Stimulated activated CD4-positive, alpha-beta T cell treated with anti-CD3 and anti-CD28 coated beads, Interleukin-2, amount 100 ng/mL, for 4 hours (primary cell): ENCODE measurements at regions not wholly inside any gene's neighbourhood (a gene's known extent, or its start where the extent isn't known, plus 50 kb on each side); places are given as distances from the start of the nearest gene placed in this dataset.
"Not testable (repeated sequence)": the region's sequence is repeated elsewhere in the genome, so short reads cannot be mapped to it uniquely, and the experiment has no call there.

Experiments used
- DNase-seq: peaks from one replicate; pipeline ENCODE4 v3.0.0-alpha.2; 2020; ENCODE audit warnings: low read depth

DNA sequence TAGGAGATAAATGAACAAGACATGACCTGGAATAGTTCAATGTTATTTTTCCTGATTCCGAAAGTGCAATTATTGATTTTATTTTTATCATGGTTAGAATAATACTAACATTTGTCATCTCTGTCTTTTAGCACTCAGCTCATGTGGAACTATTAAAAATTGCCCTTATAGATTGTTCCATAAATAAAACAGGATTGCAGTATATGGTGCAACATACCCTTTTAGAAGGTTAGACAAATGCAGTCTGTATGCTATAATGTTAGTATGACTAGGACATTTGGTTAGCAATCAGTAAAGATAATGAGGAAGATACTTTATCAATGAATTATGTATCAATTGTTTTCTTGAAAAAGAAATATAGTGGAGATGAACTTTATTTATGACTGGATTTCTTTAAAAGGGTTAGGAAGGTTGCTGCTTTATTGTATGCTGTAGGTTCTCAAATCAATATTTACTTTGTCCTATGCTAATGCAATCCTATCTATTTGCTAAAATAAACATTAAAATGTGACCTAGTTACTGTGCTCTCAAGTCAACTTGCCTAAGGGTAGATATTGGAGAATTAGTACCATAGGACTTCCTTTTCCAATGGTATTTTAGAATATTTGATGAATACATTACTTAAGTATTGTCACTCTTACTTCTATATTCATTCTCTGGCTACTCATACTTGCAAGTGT, 348.9 kb upstream of the ISL1 start:
- DNase-seq: no peak

DNA sequence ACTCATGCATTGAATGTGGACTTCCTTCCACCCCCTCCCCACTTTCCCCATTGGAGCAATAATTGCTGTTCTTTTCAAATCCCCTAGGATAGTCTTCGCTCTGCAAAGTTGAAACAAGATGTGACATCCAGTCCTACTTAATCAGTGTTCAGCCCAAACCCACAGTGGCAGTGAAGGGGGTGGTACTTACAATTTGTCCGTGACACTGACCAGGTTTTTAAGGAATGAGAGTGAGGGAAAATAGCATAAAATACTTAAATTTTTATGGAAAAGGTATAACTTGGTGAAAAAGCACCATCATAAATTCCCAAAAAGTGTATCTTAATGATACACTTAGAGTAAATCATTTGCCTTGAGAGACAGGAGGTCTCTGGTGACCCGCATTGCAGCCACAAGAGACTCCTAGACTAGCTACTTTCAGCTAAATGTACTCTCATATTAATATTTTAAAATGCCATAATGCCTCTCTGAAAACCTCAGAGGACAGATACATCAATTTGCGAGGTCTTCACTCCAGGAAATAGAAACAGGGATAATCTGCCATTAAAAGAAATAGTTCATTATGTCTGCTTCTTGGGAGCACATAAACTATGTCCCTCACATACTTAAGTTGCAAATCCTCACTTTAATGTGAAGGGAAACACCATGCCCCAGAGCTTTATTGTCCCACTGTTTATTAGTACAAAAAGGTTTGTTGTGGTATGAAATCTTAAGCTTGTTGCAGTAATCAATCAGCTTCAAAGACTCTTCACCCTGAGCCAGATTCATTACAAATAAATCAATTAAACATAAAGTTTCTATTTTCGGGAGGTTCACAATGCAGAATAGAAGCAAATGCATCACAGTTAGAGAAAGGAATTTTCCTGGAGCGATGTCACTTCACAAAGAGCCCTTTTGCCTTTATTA, 343.6 kb upstream of the ISL1 start:
- no peak for DNase-seq

DNA sequence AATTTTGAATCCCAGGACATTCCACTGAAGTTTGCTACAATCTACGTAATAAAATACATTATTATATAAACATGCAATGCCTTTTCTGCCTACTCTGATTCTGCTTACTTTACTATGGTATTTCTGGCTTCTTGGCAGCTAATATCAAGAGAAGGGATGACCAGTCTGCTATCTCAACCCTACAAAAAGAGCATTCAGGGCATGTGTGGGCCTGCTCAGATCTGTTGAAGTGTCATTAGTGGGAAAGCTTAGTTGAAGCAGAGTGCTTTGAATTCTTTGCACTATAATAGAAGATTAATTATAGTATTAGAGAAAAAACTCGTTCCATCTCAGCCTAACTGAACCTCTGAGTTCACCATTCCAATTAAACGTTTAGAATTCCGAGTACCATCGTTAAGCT, 339.5 kb upstream of the ISL1 start:
- no peak for DNase-seq

DNA sequence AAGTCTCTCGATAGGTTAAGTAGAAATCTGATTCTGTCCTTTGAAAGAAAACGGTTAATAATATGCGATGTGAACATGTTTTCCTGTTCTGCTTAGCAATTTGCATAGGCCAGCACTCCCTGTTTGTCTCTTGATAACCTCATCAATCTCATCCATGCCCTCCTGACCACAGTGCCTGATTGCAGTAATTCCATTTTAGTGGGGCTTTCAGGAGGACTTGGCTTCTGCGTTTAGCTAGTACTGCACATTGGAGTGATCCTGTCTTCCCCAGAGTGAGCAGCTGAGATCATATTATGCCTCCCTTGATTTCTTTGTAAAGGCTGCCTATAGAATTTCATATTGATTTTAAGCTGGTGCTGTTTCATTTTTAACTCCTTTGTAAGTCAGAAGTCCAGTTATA, 335.9 kb upstream of the ISL1 start:
- no peak for DNase-seq

DNA sequence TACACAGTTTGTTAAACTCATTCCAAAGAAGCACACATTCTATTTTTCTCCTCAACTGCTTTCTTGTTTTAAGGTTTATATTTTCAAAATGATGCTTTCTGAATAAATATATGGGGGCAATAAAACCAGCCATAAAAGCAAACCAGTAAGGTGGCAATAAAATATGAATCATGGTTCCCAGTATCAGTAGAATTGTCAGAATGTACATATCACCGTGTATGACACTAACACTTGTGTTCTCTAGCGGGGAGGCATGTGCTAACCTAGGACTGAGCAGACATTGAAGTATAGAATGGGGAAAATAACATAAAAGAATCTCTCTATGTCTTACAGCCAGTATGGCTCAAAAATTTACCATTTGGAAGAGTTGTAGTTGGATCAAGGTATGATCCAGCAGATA, 329.9 kb upstream of the ISL1 start:
- no peak for DNase-seq

DNA sequence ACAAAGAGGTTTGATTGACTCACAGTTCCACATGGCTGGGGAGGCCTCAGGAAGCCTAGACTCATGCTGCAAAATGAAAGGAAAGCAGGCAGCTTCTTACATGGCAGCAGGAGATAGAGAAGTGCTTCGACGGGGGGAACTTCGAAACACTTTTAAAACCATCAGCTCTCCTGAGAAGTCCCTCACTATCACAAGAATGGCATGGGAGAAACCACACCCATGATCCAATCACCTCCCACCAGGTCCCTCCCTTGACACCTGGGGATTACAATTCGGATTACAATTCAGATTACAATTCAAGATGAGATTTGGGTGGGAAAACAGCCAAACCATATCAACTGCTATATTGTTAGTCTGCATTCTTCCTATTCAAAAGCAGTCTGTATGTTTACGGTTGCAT, 322.3 kb upstream of the ISL1 start:
- no peak for DNase-seq

DNA sequence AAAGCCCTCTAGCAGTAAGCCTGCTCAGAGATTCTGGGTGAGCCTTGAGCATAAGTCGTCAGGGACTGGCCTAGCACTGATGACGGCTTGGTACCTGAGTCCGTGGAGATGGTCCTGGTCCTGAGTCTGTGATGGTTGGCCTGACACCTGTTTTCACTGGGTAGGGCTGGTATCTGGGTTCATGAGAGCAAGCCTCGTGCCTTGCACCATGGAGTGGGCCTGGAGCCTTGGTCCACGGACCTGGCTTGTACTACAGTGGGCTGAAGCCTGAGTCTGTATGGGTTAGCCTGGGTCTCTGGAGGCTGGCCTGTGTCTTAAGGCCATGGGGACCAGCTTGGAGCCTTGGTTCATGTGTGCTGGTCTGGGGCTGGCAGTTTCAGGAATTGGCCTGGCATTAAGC, 310.3 kb upstream of the ISL1 start:
- DNase-seq: no peak

DNA sequence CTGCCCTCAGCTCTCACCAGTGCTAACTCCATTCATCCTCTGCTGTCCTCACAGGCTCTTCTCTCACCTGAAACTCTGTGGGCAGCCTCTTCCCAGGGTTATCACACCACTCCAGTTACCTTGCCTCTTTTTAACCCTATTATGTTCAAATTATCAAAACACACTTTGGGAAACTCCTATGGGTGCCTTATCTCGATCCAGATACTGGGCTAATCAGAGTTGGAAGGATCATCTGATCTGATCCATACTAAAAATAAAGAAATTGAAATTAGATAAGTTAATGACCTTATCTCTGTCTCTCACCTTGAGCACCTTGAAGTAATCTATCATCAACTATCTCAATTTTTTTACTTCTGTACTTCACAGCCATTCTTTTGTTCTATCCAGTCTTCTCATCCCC, 300.5 kb upstream of the ISL1 start:
- no peak for DNase-seq

DNA sequence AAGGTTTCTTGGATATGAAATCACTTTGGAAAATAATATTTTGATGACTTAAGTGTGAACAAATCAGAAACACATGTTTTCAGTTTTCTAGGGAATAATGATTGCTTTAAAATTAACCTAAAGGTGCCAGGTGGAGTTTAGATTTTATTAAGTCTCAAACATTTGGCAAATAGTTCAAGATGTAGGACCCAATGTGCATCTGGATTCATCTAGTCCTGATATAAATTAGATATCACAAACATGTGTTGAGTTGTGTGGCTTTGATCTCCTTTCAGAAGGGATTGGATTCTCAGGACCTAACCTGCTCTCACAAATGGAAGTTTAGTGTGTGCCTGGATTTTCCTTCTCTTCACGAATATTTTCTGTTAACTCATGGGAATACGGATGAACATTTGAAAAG, 291.4 kb upstream of the ISL1 start:
- no peak for DNase-seq

DNA sequence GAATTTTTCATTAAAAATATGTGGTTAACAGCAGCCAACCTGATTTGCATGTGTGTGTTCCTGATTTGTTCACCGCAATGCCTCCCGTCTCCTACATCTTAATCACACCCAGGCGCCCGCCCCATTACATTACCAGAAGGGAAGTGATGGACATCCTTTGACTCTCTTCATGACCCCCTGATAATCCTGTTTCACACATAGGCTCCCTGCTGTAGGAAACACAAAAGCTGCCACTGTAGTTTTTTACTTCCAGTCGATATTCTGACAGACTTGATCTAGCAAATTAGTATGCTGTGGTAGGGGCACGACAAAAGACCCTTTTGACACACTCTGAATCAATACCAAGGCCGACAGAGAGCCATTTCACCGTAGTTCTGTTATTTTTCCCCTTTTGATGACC, 287.8 kb upstream of the ISL1 start:
- DNase-seq: no peak

DNA sequence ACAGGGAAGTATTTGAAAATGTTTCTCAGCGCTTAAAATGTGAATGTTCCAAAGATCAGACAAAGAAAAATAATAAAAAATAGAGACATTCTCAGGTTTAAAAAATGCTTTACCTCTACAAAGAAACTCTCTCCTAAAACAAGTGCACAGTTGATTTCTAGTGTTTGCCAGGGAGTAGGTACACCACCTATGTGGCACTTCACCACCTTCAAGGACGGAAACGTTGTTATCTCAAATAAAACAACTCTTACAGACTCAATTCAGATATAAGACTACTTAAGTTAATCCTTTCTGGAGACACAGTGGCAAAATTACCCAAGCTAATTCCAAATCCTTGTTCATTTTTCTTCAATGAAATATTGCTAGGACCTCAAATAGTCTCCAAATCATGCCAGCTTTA, 286.4 kb upstream of the ISL1 start:
- DNase-seq: no peak

DNA sequence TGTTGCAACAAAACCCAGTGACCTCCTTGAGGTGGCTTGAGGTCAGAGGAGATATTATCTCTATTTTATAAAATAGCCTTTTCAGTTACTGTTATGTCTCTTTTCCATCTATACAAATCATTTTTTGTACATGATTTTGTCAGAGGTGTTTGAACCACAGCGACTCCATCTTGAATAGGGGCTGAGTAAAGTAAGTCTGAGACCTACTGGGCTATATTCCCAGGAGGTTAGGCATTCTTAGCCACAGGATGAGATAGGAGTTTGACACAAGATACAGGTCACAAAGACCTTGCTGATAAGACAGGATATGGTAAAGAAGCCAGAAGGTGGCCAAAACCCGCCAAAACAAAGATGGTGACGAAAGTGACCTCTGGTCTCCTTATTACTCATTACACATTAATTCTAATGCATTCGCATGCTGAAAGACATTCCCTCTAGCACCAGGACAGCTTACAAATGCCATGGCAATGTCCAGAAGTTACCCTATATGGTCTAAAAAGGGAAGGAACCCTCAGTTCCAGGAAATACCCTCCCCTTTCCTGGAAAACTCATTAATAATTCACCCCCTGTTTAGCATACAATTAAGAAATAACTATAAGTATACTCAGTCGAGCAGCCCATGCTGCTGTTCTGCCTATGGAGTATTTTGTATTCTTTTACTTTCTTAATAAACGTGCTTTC, 283.9 kb upstream of the ISL1 start:
- no peak for DNase-seq

DNA sequence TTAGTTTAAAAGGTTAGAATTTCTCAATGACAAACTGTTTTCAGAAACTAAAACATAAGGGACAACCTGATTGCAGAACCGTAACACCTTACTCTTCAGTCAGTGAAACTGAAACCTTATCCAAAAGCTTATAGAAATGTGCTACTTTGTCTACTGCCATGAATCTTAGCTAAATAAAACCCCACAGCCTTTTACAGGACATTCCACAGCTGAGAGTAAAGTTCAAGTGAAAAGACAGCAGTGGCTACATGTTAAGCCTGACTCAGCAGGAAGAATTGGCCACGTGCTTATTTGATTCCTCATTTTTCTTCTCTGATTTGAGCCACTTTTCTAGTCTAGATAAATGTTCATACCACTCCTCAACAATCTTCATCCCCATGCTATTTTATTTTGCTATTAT, 278.7 kb upstream of the ISL1 start:
- no peak for DNase-seq

DNA sequence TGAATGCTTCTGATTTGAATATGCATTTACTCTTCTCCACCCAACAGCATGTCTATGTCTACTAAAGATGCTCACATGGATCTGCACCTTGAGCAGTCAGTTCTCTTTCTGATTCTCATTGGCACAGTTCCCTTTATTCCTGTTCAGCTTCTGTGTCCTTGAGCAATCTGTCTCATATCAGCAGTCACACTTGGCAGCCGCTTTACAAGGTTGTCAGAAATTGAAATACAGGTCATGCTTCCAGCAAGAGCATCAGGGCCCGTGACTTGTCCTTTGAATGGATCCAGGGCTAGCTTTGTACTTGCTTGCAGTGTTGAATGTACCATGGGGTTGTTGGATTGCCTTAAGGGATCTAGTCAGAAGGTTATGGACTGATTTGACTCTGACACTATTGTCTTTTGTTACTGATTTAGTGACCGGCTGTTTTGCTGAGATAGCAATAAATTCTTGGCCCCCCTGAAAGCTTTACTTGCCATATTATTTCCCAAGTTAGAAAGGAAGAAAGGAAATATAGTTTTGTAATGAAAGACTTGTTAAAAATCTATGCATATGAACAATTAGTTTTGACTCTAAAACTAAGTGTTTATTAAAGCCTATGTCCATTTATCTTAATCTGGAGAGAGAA, 273.4 kb upstream of the ISL1 start:
- DNase-seq: no peak

DNA sequence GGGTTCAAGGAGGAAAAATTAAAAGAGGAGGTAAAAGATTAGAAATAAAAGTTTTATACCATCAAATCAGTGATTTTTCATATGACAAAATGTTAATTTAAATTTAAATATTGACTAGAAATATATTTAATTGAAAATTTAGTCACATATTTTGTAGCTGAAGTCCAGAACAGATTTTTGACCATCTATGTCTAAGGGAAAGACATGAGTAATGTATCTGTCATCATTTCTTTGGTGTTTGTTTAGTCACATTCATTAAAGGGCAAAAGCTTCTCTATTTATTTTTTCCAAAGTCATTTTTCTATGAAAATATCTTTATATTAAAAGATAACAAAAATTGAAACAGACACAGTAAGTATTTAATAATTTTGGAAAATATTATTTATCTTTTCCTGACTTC, 252.0 kb upstream of the ISL1 start:
- no peak for DNase-seq

DNA sequence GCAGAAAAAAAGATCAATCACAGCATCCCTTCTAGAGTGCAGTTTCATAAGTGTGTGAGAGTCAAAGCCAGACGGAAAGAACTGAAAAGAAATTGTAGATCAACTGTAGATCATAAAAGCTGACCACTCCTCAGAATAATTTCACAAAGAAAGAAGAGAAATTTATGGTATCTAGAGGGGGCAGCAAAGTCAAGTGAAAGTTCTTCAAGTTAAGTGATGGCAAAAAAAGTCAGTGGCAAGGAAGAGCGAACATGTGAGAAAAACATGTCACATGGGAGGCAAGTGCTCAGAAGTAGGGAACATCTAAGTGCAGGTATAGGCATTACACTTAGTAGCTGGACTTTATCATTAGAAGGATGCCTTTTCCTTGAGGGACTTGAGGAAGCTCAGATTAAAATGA, 245.1 kb upstream of the ISL1 start:
- DNase-seq: no peak

DNA sequence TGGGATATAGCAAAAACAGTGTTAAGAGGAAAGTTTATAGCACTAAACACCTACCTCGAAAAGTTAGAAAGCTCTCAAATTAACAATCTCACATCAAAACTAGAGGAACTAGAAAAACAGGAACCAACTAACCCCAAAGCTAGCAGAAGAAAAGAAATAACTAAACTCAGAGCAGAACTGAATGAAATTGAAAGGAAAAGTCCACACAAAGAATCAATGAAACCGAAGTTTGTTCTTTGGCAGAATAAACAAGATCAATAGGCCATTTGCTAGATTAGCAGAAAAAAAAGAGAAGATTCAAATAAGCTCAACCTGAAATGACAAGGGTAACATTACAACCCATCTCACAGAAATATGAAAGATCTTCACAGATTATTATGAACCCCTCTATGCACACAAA, 234.8 kb upstream of the ISL1 start:
- no peak for DNase-seq

DNA sequence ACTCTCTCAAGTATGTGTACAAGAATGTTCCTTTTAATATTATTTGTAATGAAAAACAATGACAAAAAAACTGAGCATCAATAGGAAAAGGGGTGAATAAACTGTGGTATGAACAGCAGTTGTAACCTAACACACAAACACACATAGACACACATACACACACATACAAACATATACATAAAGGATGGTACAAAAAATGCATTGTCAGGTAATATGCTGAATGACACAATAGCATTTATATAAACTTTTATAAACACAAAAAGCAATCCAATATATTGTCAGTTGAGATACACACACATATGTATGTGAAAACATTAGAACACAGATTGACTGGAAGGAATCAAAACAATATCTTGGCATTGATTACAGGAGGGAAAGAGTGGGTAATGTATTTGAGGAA, 227.0 kb upstream of the ISL1 start:
- DNase-seq: no peak

DNA sequence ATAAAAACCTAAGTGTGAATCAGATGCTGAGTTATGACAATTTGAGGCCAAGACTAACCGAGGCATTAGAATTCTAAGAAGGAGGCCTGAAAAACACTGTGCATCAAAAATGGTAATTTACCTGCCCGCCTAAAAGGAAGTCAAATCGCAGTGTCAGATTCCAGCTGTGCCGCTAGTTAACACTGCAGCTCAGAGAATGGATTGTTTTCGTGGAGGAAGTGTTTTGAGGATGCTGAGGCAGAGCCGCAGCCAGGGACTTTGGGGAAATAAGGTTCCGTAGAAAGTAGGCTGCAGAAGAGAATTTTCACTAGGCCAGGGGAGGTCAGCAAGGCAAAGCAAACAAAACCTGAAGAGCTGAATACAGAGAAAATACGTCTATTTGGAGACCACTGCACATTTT, 226.4 kb upstream of the ISL1 start:
- no peak for DNase-seq

DNA sequence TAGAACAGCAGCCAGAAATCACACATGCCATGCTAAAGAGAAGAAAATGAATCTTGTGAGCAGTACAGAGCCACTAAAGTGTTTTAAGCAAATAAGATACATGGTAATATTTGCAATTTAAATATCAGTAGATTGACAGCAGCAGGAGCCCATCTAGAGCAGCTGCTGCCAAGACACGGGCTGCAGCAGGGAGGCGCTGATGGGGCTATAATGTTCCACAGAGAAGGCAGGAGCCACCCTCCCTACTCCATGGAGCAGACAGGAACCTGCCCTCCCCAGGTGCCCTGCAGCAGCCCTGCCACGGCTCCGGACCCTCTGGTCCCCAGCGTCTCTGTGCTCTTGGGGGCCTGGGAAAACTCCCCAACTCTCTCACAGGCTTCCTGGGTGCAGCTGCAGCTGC, 224.1 kb upstream of the ISL1 start:
- no peak for DNase-seq

DNA sequence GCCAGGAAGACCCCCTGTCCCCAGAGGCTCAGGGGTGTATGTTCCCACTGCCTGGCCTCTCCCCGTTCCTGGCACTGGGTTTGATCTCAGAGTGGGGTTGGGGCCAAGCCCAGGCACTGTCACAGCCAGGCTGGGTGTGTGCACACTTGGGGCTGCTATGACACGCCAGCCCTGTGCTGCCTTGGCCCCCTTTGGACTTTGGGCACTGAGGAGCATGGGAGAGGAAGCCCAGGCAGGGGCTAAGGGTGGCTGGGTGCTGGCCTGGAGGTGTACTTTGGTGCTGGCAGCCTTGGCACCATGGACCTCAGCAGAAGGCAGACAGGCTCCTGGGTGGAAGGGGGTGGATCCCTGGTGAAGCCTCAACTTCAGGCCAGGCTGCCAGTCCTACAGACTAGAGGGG, 223.6 kb upstream of the ISL1 start:
- DNase-seq: no peak

DNA sequence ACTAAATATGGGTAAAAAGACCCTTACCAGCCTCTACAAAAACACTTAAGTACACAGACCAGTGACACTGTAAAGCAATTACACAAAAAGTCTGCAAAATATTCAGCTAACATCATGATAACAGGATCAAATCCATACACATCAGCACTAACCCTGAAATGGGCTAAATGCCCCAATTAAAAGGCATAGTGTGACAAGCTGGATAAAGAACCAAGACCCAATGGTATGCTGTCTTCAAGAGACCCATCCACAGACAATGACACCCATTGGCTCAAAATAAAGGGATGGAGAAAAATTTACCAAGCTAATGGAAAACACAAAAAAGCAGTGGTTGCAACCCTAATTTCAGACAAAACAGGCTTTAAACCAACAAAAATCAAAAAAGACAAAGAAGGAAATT, 221.0 kb upstream of the ISL1 start:
- no peak for DNase-seq

DNA sequence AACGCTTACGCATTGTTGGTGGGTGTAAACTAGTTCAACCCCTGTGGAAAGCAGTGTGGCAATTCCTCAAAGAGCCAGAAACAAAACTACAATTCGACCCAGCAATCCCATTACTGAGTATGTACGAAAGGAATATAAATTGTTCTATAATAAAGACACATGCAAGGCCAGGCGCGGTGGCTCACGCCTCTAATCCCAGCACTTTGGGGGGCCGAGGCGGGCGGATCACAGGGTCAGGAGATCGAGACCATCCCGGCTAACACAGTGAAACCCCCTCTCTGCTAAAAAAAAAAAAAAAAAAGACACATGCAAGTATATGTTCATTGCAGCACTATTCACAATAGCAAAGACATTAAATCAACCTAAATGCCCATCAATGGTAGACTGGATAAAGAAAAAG, 217.6 kb upstream of the ISL1 start:
- not testable (repeated sequence) for DNase-seq
